SK-N-MC (cell line): ENCODE measurements at regions not wholly inside any gene's neighbourhood (a gene's known extent, or its start where the extent isn't known, plus 50 kb on each side); places are given as distances from the start of the nearest gene placed in this dataset.

Experiments used
- EZH2 ChIP-seq: fragments of 200-600 bp; sonication (generic); IDR thresholded peaks from one replicate; pipeline ENCODE4 v1.6.1; 2017; ENCODE audit warnings: antibody characterized with exemption
- FOXP2 ChIP-seq: optimal IDR thresholded peaks from 2 replicates; pipeline ENCODE3; 2011; ENCODE audit warnings: mild to moderate bottlenecking, moderate library complexity; ENCODE audit not compliant: insufficient read depth; ENCODE audit errors: extremely low read length, control extremely low read depth

GRCh38 chr6:14757418-14757817 lies 488.5 kb upstream of the JARID2 start:
- TF ChIP-seq EZH2 = no peak
- no peak for TF ChIP-seq FOXP2
